ENCODE measurements at regions not wholly inside any gene's neighbourhood (a gene's known extent, or its start where the extent isn't known, plus 50 kb on each side); places are given as distances from the start of the nearest gene placed in this dataset.
A peak's percentile ranks its signal among the peaks of the same experiment; 100 is the strongest.

- no peak overlapping the region for H3K18ac ChIP-seq (ENCODE audit: low read length)
- no peak overlapping the region for H4K8ac ChIP-seq (ENCODE audit: low read depth, low read length)
- H2BK5ac ChIP-seq (ENCODE audit: low read depth, low read length, poor library complexity) = no peak overlapping the region
- H3K4me3 ChIP-seq (ENCODE audit: low read depth, low read length) = no peak overlapping the region
- no peak overlapping the region for H4K91ac ChIP-seq (ENCODE audit: low read depth, low read length)
- H3K9ac ChIP-seq (ENCODE audit: low read length) = no peak overlapping the region
- H2BK120ac ChIP-seq (ENCODE audit: insufficient read depth, low read length, poor library complexity) = no peak overlapping the region
- H4K12ac ChIP-seq (ENCODE audit: low read depth, low read length) = no peak overlapping the region
- no peak overlapping the region for H3K27ac ChIP-seq (ENCODE audit: low read depth, low read length)
- no peak overlapping the region for H3K14ac ChIP-seq (ENCODE audit: low read length)
- H3K4ac ChIP-seq (ENCODE audit: low read depth, low read length) = no peak overlapping the region
- no peak overlapping the region for H3K23ac ChIP-seq (ENCODE audit: low read length)
- H3K4me1 ChIP-seq (ENCODE audit: control insufficient read depth in 1 of 2, insufficient read depth in 2 of 2, low read length in 2 of 2) = no peaks in the 10 kb centered on the region
- WGBS (ENCODE audit: extremely low coverage, insufficient coverage, insufficient read length) = no CpG with 5 or more reads among the region's 2 CpGs
- no peaks in the 10 kb centered on the region for H3K9me3 ChIP-seq (ENCODE audit: insufficient read depth, low read depth, low read length)
- H2AFZ ChIP-seq (ENCODE audit: insufficient read depth, low read length, poor library complexity) = no peak overlapping the region
- no peaks in the 10 kb centered on the region for H3K36me3 ChIP-seq (ENCODE audit: control insufficient read depth in 1 of 2, insufficient read depth in 2 of 2, low read length in 2 of 2)
- no peak for DNase-seq
- H3K4me2 ChIP-seq (ENCODE audit: low read length) = no peak overlapping the region
- H3K79me2 ChIP-seq (ENCODE audit: control insufficient read depth, insufficient read depth, low read length, poor library complexity) = no peaks in the 10 kb centered on the region
- H2BK12ac ChIP-seq (ENCODE audit: low read length) = no peak overlapping the region
- no peaks in the 10 kb centered on the region for H3K27me3 ChIP-seq (ENCODE audit: insufficient read depth, low read length)
- no peak overlapping the region for H2AK5ac ChIP-seq (ENCODE audit: low read length)
- no peaks in the 10 kb centered on the region for H3K79me1 ChIP-seq (ENCODE audit: low read length)
Observed at GRCh38 chr1:105565006-105565405, 1491.5 kb upstream of the PRMT6 start.

- H2BK5ac ChIP-seq (ENCODE audit: low read depth, low read length, poor library complexity) = no peak overlapping the region
- no peaks in the 10 kb centered on the region for H3K79me1 ChIP-seq (ENCODE audit: low read length)
- H3K4ac ChIP-seq (ENCODE audit: low read depth, low read length) = no peak overlapping the region
- H3K18ac ChIP-seq (ENCODE audit: low read length) = no peak overlapping the region
- no peak overlapping the region for H3K14ac ChIP-seq (ENCODE audit: low read length)
- H3K4me3 ChIP-seq (ENCODE audit: low read depth, low read length) = no peak overlapping the region
- H4K91ac ChIP-seq (ENCODE audit: low read depth, low read length) = no peak overlapping the region
- no peaks in the 10 kb centered on the region for H3K36me3 ChIP-seq (ENCODE audit: control insufficient read depth in 1 of 2, insufficient read depth in 2 of 2, low read length in 2 of 2)
- H3K4me1 ChIP-seq (ENCODE audit: control insufficient read depth in 1 of 2, insufficient read depth in 2 of 2, low read length in 2 of 2) = no peaks in the 10 kb centered on the region
- no peak overlapping the region for H4K12ac ChIP-seq (ENCODE audit: low read depth, low read length)
- DNase-seq = no peak
- no peaks in the 10 kb centered on the region for H3K27me3 ChIP-seq (ENCODE audit: insufficient read depth, low read length)
- H2BK12ac ChIP-seq (ENCODE audit: low read length) = no peak overlapping the region
- no peak overlapping the region for H3K9ac ChIP-seq (ENCODE audit: low read length)
- no peaks in the 10 kb centered on the region for H3K9me3 ChIP-seq (ENCODE audit: insufficient read depth, low read depth, low read length)
- no peak overlapping the region for H3K4me2 ChIP-seq (ENCODE audit: low read length)
- H4K8ac ChIP-seq (ENCODE audit: low read depth, low read length) = no peak overlapping the region
- H3K23ac ChIP-seq (ENCODE audit: low read length) = no peak overlapping the region
- no peak overlapping the region for H2AFZ ChIP-seq (ENCODE audit: insufficient read depth, low read length, poor library complexity)
- no peak overlapping the region for H2AK5ac ChIP-seq (ENCODE audit: low read length)
- no peak overlapping the region for H2BK120ac ChIP-seq (ENCODE audit: insufficient read depth, low read length, poor library complexity)
- H3K27ac ChIP-seq (ENCODE audit: low read depth, low read length) = no peak overlapping the region
- no peaks in the 10 kb centered on the region for H3K79me2 ChIP-seq (ENCODE audit: control insufficient read depth, insufficient read depth, low read length, poor library complexity)
- no CpG with 5 or more reads among the region's 2 CpGs for WGBS (ENCODE audit: extremely low coverage, insufficient coverage, insufficient read length)
Observed at GRCh38 chr1:105585791-105586190, 1470.7 kb upstream of the PRMT6 start.

DNA sequence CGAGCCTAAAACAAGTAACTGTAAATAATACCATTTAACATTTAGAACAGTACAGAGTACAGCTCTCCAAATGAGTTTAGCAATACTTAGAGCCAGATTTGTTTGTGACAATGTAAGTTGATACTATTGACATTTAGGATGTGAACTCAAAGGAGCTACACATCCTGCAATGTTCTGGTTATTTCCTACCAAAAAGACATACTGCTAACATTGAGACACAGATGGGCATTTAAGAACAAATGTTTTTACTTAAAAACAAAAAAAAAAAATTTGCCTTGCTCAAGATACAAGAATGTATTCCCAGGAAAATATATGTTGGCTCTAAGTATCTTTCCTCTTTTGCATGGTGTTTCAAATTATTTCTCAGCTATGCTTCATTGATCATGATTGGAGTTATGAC, 1464.8 kb upstream of the PRMT6 start:
- Histone ChIP-seq H3K4ac (ENCODE audit: low read depth, low read length) (no peak overlapping the region), H3K14ac (ENCODE audit: low read length) (no peak overlapping the region), H3K9ac (ENCODE audit: low read length) (no peak overlapping the region), H2AK5ac (ENCODE audit: low read length) (no peak overlapping the region), H4K8ac (ENCODE audit: low read depth, low read length) (no peak overlapping the region), H3K79me2 (ENCODE audit: control insufficient read depth, insufficient read depth, low read length, poor library complexity) (no peaks in the 10 kb centered on the region), H2AFZ (ENCODE audit: insufficient read depth, low read length, poor library complexity) (no peak overlapping the region), H3K27ac (ENCODE audit: low read depth, low read length) (no peak overlapping the region), H2BK12ac (ENCODE audit: low read length) (no peak overlapping the region), H3K36me3 (ENCODE audit: control insufficient read depth in 1 of 2, insufficient read depth in 2 of 2, low read length in 2 of 2) (no peaks in the 10 kb centered on the region), H3K4me2 (ENCODE audit: low read length) (no peak overlapping the region), H3K23ac (ENCODE audit: low read length) (no peak overlapping the region), H4K91ac (ENCODE audit: low read depth, low read length) (no peak overlapping the region), H3K4me3 (ENCODE audit: low read depth, low read length) (no peak overlapping the region), H3K9me3 (ENCODE audit: insufficient read depth, low read depth, low read length) (no peaks in the 10 kb centered on the region), H3K27me3 (ENCODE audit: insufficient read depth, low read length) (no peaks in the 10 kb centered on the region), H3K4me1 (ENCODE audit: control insufficient read depth in 1 of 2, insufficient read depth in 2 of 2, low read length in 2 of 2) (no peaks in the 10 kb centered on the region), H2BK5ac (ENCODE audit: low read depth, low read length, poor library complexity) (no peak overlapping the region), H3K79me1 (ENCODE audit: low read length) (no peaks in the 10 kb centered on the region), H3K18ac (ENCODE audit: low read length) (no peak overlapping the region), H4K12ac (ENCODE audit: low read depth, low read length) (no peak overlapping the region), H2BK120ac (ENCODE audit: insufficient read depth, low read length, poor library complexity) (no peak overlapping the region)
- WGBS (ENCODE audit: extremely low coverage, insufficient coverage, insufficient read length) = no CpG with 5 or more reads among the region's 1 CpG
- no peak for DNase-seq

DNA sequence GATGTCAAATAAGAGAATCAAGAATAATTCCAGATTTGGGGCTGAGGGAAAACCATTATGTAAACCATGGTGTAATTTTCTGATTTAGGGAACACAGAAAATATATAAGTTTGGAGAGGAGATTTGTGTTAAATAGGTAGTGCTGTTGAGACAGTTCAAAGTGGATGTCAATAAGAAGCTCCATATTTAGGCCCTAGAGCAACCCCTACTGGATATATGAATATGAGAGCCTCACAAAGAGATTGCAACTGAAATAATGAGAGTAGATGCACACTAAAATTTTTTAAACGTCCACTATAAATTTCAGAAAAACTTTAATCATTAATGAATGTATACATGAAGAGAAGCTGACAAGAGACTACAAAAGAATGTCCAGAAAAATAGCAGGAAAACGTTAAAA, 1447.8 kb upstream of the PRMT6 start:
- Histone ChIP-seq H3K14ac (ENCODE audit: low read length) (no peak overlapping the region), H2BK12ac (ENCODE audit: low read length) (no peak overlapping the region), H2AK5ac (ENCODE audit: low read length) (no peak overlapping the region), H3K4me3 (ENCODE audit: low read depth, low read length) (no peak overlapping the region), H4K12ac (ENCODE audit: low read depth, low read length) (no peak overlapping the region), H3K79me1 (ENCODE audit: low read length) (no peaks in the 10 kb centered on the region), H3K9me3 (ENCODE audit: insufficient read depth, low read depth, low read length) (no peaks in the 10 kb centered on the region), H3K27ac (ENCODE audit: low read depth, low read length) (no peak overlapping the region), H3K79me2 (ENCODE audit: control insufficient read depth, insufficient read depth, low read length, poor library complexity) (no peaks in the 10 kb centered on the region), H3K18ac (ENCODE audit: low read length) (no peak overlapping the region), H3K23ac (ENCODE audit: low read length) (no peak overlapping the region), H4K8ac (ENCODE audit: low read depth, low read length) (no peak overlapping the region), H3K4me1 (ENCODE audit: control insufficient read depth in 1 of 2, insufficient read depth in 2 of 2, low read length in 2 of 2) (no peaks in the 10 kb centered on the region), H2BK5ac (ENCODE audit: low read depth, low read length, poor library complexity) (no peak overlapping the region), H4K91ac (ENCODE audit: low read depth, low read length) (no peak overlapping the region), H3K27me3 (ENCODE audit: insufficient read depth, low read length) (no peaks in the 10 kb centered on the region), H3K4ac (ENCODE audit: low read depth, low read length) (no peak overlapping the region), H3K4me2 (ENCODE audit: low read length) (no peak overlapping the region), H2AFZ (ENCODE audit: insufficient read depth, low read length, poor library complexity) (no peak overlapping the region), H3K9ac (ENCODE audit: low read length) (no peak overlapping the region), H3K36me3 (ENCODE audit: control insufficient read depth in 1 of 2, insufficient read depth in 2 of 2, low read length in 2 of 2) (no peaks in the 10 kb centered on the region), H2BK120ac (ENCODE audit: insufficient read depth, low read length, poor library complexity) (no peak overlapping the region)
- no CpG with 5 or more reads among the region's 2 CpGs for WGBS (ENCODE audit: extremely low coverage, insufficient coverage, insufficient read length)
- peak in 1 of 2 donors; percentile 16 for DNase-seq

Data from trophoblast cell (in vitro differentiated cells and primary cell).